Calu3 (cell line): ENCODE measurements at regions not wholly inside any gene's neighbourhood (a gene's known extent, or its start where the extent isn't known, plus 50 kb on each side); places are given as distances from the start of the nearest gene placed in this dataset.

Experiments used
- BruUV-seq: library from RNA; stranded (reverse); fragments of 400-500 nt; replicated peaks from 2 replicates; lab custom pipeline; 2021; lab: Mats Ljungman, UMichigan
- CTCF ChIA-PET: fragments of 300-600 bp; sonication (Branson Sonifier 250); formaldehyde crosslinking; loops from one replicate; lab custom pipeline; 2022; ENCODE audit warnings: antibody characterized with exemption; lab: Charles Lee
- DNase-seq: peaks from one replicate; pipeline ENCODE4 v3.0.0; 2022
- H3K27ac Mint-ChIP-seq: one replicate; pipeline ENCODE4 v1.8.0; 2022; ENCODE audit warnings: mixed read lengths; ENCODE audit not compliant: unreplicated experiment
- H3K27me3 Mint-ChIP-seq: one replicate; pipeline ENCODE4 v1.8.0; 2022; ENCODE audit warnings: mixed read lengths; ENCODE audit not compliant: unreplicated experiment
- H3K36me3 Mint-ChIP-seq: one replicate; pipeline ENCODE4 v1.8.0; 2022; ENCODE audit warnings: mild to moderate bottlenecking, moderate library complexity, mixed read lengths; ENCODE audit not compliant: insufficient read depth, unreplicated experiment
- H3K4me1 Mint-ChIP-seq: one replicate; pipeline ENCODE4 v1.8.0; 2022; ENCODE audit warnings: mild to moderate bottlenecking, low read depth, mixed read lengths; ENCODE audit not compliant: unreplicated experiment
- H3K4me3 Mint-ChIP-seq: one replicate; pipeline ENCODE4 v1.8.0; 2022; ENCODE audit warnings: mild to moderate bottlenecking, low read depth, moderate library complexity, mixed read lengths; ENCODE audit not compliant: unreplicated experiment
- H3K9me3 Mint-ChIP-seq: one replicate; pipeline ENCODE4 v1.8.0; 2022; ENCODE audit warnings: low read depth, mixed read lengths; ENCODE audit not compliant: unreplicated experiment
- intact Hi-C: fragments of 100-400 bp; cut with micrococcal nuclease; formaldehyde crosslinking; loops from one replicate; pipeline ENCODE4 v1.10.0; 2022; ENCODE audit not compliant: unreplicated experiment
- TF ChIP-seq, protein P1 (sequence below): fragments of 200-600 bp; IDR thresholded peaks from one replicate; pipeline ENCODE4 v1.8.0; 2022; ENCODE audit warnings: antibody characterized with exemption; ENCODE audit not compliant: unreplicated experiment

DNA sequence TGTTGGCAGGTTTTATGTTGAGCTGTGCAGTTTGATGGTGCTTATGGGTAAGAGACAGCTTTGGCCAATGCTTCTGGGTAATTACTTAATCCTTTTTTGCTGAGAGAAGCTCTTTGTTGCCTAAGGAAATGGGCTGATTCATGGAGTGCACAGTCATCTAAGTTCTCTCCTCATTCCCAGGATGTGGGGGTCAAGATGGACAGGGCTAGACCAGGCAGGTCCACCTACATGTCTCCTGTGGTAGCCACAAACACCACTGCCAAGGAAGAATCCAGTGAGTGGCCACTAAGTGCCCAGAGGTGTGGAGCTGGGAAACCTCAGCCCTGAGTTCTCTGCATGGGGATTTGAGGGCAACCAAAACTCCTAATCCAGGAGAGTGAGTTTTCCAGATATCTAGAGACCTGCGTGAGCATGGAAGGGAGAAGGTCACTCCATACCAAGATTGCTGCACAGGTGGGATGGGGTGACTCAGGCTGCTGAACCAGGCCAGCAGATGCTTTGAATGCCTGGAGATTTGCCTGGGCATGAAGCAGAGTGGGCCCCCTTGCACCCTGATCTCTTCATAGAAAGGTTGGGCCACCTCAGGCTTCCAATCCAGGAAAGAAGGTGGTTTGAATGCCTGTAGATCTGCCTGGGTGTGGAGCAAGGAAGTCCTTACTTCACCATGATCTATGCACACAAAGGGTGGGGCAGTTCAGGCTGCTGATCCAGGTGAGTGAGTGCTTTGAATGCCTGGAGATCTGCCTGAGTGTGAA, 234.8 kb upstream of the GNPDA2 start:
- H3K27me3 Mint-ChIP-seq, result no peaks in the 10 kb centered on the region
- TF ChIP-seq, protein P1, sequence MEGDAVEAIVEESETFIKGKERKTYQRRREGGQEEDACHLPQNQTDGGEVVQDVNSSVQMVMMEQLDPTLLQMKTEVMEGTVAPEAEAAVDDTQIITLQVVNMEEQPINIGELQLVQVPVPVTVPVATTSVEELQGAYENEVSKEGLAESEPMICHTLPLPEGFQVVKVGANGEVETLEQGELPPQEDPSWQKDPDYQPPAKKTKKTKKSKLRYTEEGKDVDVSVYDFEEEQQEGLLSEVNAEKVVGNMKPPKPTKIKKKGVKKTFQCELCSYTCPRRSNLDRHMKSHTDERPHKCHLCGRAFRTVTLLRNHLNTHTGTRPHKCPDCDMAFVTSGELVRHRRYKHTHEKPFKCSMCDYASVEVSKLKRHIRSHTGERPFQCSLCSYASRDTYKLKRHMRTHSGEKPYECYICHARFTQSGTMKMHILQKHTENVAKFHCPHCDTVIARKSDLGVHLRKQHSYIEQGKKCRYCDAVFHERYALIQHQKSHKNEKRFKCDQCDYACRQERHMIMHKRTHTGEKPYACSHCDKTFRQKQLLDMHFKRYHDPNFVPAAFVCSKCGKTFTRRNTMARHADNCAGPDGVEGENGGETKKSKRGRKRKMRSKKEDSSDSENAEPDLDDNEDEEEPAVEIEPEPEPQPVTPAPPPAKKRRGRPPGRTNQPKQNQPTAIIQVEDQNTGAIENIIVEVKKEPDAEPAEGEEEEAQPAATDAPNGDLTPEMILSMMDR, result no peak
- no peak overlapping the region for H3K27ac Mint-ChIP-seq
- DNase-seq, result no peak
- no peaks in the 10 kb centered on the region for H3K36me3 Mint-ChIP-seq
- no peaks in the 10 kb centered on the region for H3K4me1 Mint-ChIP-seq
- CTCF ChIA-PET, result no interaction called here
- H3K9me3 Mint-ChIP-seq, result peaks cover 11% of the 10 kb centered on the region
- H3K4me3 Mint-ChIP-seq, result no peak overlapping the region
- intact Hi-C loops, result no loop called here
- BruUV-seq, result no TSS peak

DNA sequence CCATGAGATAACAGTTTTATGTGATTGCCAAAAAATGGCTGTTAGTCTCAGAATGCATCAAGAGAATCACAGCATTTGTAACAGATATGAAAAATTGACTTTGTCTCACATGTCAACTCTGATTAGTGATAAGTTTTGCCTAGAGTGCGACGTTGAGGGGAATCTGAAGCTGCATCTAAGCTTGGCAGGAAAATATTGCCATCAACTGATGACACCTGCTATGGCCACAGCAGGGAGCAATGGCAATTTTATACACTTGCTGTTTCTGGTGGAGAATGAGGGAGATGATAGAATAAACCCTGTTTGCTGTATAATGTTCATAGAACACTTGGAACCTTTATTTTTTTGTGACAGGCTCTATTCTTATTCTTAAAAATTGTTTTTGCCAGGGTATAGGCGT, 205.4 kb upstream of the GNPDA2 start:
- no peak overlapping the region for H3K27ac Mint-ChIP-seq
- no TSS peak for BruUV-seq
- H3K4me3 Mint-ChIP-seq, result no peak overlapping the region
- no peaks in the 10 kb centered on the region for H3K27me3 Mint-ChIP-seq
- no peaks in the 10 kb centered on the region for H3K9me3 Mint-ChIP-seq
- DNase-seq, result no peak
- CTCF ChIA-PET, result no interaction called here
- H3K36me3 Mint-ChIP-seq, result no peaks in the 10 kb centered on the region
- no peaks in the 10 kb centered on the region for H3K4me1 Mint-ChIP-seq
- TF ChIP-seq, protein P1, result no peak
- intact Hi-C loops, result no loop called here

DNA sequence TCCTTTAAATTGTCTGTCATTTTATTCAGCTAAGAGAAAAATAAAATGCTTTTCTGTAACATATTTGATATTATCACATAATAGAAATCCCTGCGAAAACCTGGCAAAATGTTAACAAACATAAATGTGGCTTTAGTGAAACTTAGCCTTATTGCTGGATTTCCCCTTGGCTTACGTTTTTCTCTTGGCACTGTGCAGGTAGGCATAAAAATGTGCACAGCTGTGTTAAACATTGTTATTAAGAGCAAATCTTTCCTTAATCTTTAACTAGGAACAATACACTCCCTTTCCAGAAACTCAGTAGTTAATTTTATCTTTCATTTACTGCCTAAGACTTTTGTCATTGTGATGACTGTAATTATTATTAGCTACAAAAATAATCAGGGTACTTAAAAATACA, 202.4 kb upstream of the GNPDA2 start:
- BruUV-seq, result no TSS peak
- H3K4me1 Mint-ChIP-seq, result no peaks in the 10 kb centered on the region
- H3K36me3 Mint-ChIP-seq, result no peaks in the 10 kb centered on the region
- H3K4me3 Mint-ChIP-seq, result no peak overlapping the region
- no peaks in the 10 kb centered on the region for H3K27me3 Mint-ChIP-seq
- DNase-seq, result no peak
- CTCF ChIA-PET, result no interaction called here
- no peak overlapping the region for H3K27ac Mint-ChIP-seq
- TF ChIP-seq, protein P1, result no peak
- no peaks in the 10 kb centered on the region for H3K9me3 Mint-ChIP-seq
- intact Hi-C loops, result loop anchor here (10.0 kb wide), 1 partner anchor 164 kb away; no protein-coding TSS in a partner anchor

DNA sequence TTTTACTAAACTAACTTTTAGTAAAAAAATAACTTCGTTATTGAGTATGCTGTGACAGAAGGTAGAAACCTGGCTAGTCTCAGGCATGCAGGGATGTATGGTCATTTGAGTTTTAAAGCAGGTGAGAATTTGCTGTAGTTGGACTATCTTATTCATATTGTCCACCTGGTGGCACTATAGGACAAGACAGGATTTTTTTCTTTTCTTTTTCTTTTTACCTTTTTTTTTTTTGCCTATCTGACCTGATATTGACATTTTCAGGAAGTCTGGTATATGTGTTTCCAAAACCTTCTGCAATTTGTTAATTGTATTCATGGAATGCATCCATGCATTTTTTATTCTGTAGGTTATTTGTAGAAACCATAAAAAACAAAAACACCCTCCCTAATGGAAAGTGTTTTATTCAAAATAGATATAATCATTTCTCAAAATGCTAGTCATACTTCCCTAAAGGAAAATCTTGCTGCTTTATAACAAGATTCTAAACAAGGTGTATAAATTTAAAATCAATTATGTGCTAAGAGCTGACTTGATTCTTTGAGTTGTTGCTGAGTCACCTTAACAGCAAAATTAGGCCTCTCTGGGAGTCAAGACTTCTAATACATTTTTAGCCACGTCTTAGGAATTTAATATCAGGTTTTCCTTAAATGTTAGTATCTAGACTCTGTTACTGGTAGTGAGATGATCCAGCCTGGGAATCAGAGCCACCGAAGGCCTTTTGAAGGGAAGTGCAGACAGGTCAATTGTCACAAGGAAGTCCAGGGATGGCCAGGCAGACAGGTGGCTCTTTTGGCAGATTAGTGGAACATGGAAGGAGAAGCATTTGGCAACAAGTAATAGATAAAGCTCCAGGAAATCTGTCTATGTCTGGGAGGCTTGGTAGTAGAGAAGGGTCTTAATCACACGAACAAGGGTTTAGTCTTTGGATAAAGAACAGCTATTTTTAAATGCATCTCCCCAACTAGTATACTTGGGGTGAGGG, 201.3 kb upstream of the GNPDA2 start:
- intact Hi-C loops, result loop anchor here (2.0 to 10.0 kb wide), 3 partner anchors 163 to 1343 kb away; no protein-coding TSS in a partner anchor
- Mint-ChIP-seq H3K27me3 (no peaks in the 10 kb centered on the region), H3K4me3 (no peak overlapping the region), H3K36me3 (no peaks in the 10 kb centered on the region), H3K27ac (no peak overlapping the region), H3K4me1 (no peaks in the 10 kb centered on the region), H3K9me3 (no peaks in the 10 kb centered on the region)
- CTCF ChIA-PET, result no interaction called here
- BruUV-seq, result no TSS peak
- TF ChIP-seq, protein P1, result peak; percentile 13
- peak; percentile 3 for DNase-seq
